ENCODE measurements at regions not wholly inside any gene's neighbourhood (a gene's known extent, or its start where the extent isn't known, plus 50 kb on each side); places are given as distances from the start of the nearest gene placed in this dataset.

- no peak overlapping the region for H3K4me3 ChIP-seq (ENCODE audit: extremely low read depth, insufficient read depth, low read length, poor library complexity, severe bottlenecking)
- WGBS, 2 experiments (ENCODE audit: insufficient coverage in 2 of 2): 87 to 90% methylated on average over 2 to 3 of the region's 8 CpGs
- no peaks in the 10 kb centered on the region for H3K36me3 ChIP-seq (ENCODE audit: control insufficient read depth, insufficient read depth, low read length)
- no peaks in the 10 kb centered on the region for H3K9me3 ChIP-seq (ENCODE audit: control insufficient read depth, low read length)
- H3K4me1 ChIP-seq (ENCODE audit: control insufficient read depth, insufficient read depth, low read length, poor library complexity, severe bottlenecking): no peaks in the 10 kb centered on the region
- no peak overlapping the region for H3K27ac ChIP-seq (ENCODE audit: low read depth, low read length, severe bottlenecking)
Observed at GRCh38 chr15:95825671-95826411, 504.7 kb upstream of the NR2F2 start.

DNA sequence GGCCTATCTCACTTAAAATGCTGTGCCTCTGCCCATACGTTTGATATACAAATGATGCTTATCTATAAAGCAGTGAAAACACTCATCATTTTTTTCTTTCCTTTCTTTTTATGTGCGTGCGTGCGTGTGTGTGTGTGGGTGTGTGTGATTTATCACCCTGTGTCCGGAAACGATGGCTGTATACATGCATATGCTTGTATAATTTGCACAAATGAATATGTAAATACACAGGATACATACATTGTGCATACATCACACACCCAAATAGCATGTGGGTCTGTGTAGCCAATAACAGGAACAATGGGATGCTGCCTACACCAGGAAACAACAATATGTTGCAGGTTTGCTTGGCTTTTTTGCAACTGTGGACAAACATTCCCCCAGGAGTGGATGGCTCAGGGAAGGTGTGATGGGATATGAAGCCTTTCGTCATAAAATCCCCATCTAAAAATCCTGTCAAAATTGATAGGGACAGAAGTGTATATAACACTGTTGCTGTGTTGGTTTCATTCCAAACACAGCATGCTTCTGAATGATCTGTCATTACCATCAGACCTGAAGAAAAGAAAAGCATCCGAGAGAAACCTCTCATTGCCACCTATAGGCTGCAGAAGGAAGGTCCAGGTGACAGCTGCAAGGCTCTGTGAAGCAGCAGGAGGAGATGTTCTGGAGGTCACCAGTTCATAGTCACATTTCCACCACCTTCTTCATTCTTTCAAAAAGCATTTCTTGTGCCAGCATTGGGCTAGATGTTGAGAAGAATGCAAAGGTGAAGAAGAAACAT is 503.9 kb upstream of the NR2F2 start:
- H3K4me3 ChIP-seq (ENCODE audit: extremely low read depth, insufficient read depth, low read length, poor library complexity, severe bottlenecking): no peak overlapping the region
- no peaks in the 10 kb centered on the region for H3K9me3 ChIP-seq (ENCODE audit: control insufficient read depth, low read length)
- no peak overlapping the region for H3K27ac ChIP-seq (ENCODE audit: low read depth, low read length, severe bottlenecking)
- no peaks in the 10 kb centered on the region for H3K4me1 ChIP-seq (ENCODE audit: control insufficient read depth, insufficient read depth, low read length, poor library complexity, severe bottlenecking)
- no CpG with 5 or more reads among the region's 8 CpGs for WGBS, 2 experiments (ENCODE audit: insufficient coverage in 2 of 2)
- no peaks in the 10 kb centered on the region for H3K36me3 ChIP-seq (ENCODE audit: control insufficient read depth, insufficient read depth, low read length)

- no peaks in the 10 kb centered on the region for H3K9me3 ChIP-seq (ENCODE audit: control insufficient read depth, low read length)
- H3K27ac ChIP-seq (ENCODE audit: low read depth, low read length, severe bottlenecking): no peak overlapping the region
- H3K36me3 ChIP-seq (ENCODE audit: control insufficient read depth, insufficient read depth, low read length): no peaks in the 10 kb centered on the region
- no peaks in the 10 kb centered on the region for H3K4me1 ChIP-seq (ENCODE audit: control insufficient read depth, insufficient read depth, low read length, poor library complexity, severe bottlenecking)
- no peak overlapping the region for H3K4me3 ChIP-seq (ENCODE audit: extremely low read depth, insufficient read depth, low read length, poor library complexity, severe bottlenecking)
- WGBS, 2 experiments (ENCODE audit: insufficient coverage in 2 of 2): 76 to 100% methylated on average over 3 of the region's 5 CpGs
Observed at GRCh38 chr15:95829062-95829461, 501.4 kb upstream of the NR2F2 start.

DNA sequence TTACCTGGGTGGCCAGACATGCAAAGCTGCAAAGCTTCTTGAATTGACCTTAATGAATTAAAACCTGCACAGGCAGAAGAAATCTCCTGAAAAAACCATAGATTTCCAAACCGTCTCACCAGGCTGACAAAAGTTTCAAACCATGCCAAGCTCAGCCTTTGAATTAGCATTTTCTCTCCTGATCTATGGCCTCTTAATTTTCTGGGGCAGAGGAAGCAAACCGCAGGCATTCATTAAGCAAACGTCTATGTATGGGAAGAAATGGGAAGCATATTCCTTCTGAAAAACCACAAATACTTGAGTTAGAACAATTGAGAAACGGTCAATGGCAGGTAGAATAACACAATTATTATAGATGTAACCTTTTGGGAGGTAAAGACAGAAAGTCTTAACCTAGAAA is 500.2 kb upstream of the NR2F2 start:
- no peak overlapping the region for H3K27ac ChIP-seq (ENCODE audit: low read depth, low read length, severe bottlenecking)
- no peak overlapping the region for H3K4me3 ChIP-seq (ENCODE audit: extremely low read depth, insufficient read depth, low read length, poor library complexity, severe bottlenecking)
- WGBS, 2 experiments (ENCODE audit: insufficient coverage in 2 of 2): 71 to 100% methylated on average over 1 to 3 of the region's 4 CpGs

DNA sequence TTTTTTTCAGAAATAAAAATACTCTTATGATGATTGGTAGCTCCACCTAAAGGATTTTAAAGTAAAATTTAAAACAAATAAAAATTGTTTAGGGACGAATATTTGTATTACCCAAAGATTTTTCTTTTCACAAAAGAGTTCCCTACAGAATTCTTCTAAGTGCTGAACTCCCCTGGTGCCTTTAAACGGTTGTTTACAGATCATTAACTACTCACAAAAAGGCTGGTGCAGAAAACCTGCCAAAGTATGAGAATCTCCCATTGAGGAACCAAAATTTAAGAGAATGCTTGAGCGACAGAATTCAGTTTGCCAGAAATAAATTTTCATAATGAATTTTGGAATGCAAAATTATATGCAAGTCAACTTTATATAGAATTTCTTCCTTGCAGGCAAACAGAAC is 497.8 kb upstream of the NR2F2 start:
- WGBS, 2 experiments (ENCODE audit: insufficient coverage in 2 of 2): 70% methylated on average over 2 of the region's 3 CpGs; no CpG with 5 or more reads in 1 of the 2 experiments
- H3K4me3 ChIP-seq (ENCODE audit: extremely low read depth, insufficient read depth, low read length, poor library complexity, severe bottlenecking): no peak overlapping the region
- no peaks in the 10 kb centered on the region for H3K4me1 ChIP-seq (ENCODE audit: control insufficient read depth, insufficient read depth, low read length, poor library complexity, severe bottlenecking)
- H3K9me3 ChIP-seq (ENCODE audit: control insufficient read depth, low read length): no peaks in the 10 kb centered on the region
- H3K27ac ChIP-seq (ENCODE audit: low read depth, low read length, severe bottlenecking): no peak overlapping the region
- no peaks in the 10 kb centered on the region for H3K36me3 ChIP-seq (ENCODE audit: control insufficient read depth, insufficient read depth, low read length)

More for the DNA sequence above, 500.2 kb upstream of the NR2F2 start:
- Histone ChIP-seq H3K9me3 (ENCODE audit: control insufficient read depth, low read length) (no peaks in the 10 kb centered on the region), H3K36me3 (ENCODE audit: control insufficient read depth, insufficient read depth, low read length) (no peaks in the 10 kb centered on the region), H3K4me1 (ENCODE audit: control insufficient read depth, insufficient read depth, low read length, poor library complexity, severe bottlenecking) (no peaks in the 10 kb centered on the region)

DNA sequence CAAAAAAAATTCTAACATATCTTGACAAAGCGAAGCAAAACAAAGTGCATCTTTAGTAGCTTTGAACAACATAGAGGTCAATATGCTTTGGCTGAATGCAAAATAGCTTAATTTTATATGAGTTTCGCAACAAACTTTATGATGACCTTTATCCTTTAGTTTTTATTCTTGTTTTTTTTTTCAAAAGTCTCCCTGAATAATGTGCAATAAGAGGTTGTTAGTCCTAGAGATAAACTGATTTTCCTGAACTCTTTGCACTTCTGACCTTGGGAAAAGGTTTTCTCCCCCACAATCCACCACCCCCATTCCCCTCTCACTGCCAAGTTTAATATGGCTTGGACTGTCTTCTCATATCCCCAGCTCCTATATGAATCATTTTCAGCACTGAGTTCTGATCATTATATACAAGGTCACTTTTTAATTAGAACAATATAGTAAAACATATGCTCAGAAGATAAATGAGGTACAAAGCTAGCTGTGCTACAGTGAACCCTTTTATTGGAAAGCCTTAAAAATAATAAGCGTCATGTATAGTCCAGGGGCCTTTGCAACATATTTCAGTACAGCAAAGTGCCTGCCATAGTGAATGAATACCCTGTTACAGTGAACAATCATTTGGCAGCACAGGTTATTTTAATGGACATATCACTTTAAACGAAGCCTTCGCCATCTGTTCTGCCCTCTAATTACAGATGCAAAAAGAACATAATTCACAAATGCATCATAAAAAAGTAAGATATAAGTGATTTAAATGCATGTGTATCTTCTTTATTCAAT is 496.3 kb upstream of the NR2F2 start:
- Histone ChIP-seq H3K36me3 (ENCODE audit: control insufficient read depth, insufficient read depth, low read length) (no peaks in the 10 kb centered on the region), H3K4me3 (ENCODE audit: extremely low read depth, insufficient read depth, low read length, poor library complexity, severe bottlenecking) (no peak overlapping the region)
- WGBS, 2 experiments (ENCODE audit: insufficient coverage in 2 of 2): 88 to 100% methylated on average over 1 of the region's 5 CpGs

DNA sequence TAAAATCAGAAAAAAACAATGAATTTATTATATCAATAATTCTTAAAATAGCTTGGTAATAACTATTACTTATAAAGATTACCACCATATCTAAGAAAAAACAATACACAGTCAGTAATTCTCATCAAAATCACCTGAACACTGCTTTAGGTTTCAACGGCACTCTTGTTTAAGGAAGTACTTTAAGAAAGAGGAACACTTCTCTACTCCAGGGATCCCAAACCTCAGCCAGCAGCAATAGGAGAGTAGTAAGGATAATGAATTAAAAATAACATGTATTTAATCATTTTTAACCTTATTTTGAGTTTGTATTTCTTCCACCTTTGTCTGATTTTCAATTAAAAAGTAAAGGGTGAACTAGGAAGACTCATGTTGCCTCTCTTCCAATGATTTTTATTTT is 494.0 kb upstream of the NR2F2 start:
- H3K9me3 ChIP-seq (ENCODE audit: control insufficient read depth, low read length): no peaks in the 10 kb centered on the region
- no peaks in the 10 kb centered on the region for H3K4me1 ChIP-seq (ENCODE audit: control insufficient read depth, insufficient read depth, low read length, poor library complexity, severe bottlenecking)
- H3K4me3 ChIP-seq (ENCODE audit: extremely low read depth, insufficient read depth, low read length, poor library complexity, severe bottlenecking): no peak overlapping the region
- H3K27ac ChIP-seq (ENCODE audit: low read depth, low read length, severe bottlenecking): no peak overlapping the region
- no peaks in the 10 kb centered on the region for H3K36me3 ChIP-seq (ENCODE audit: control insufficient read depth, insufficient read depth, low read length)
- WGBS, 2 experiments (ENCODE audit: insufficient coverage in 2 of 2): no CpG with 5 or more reads among the region's 1 CpG

More for the DNA sequence above, 496.3 kb upstream of the NR2F2 start:
- Histone ChIP-seq H3K27ac (ENCODE audit: low read depth, low read length, severe bottlenecking) (no peak overlapping the region), H3K4me1 (ENCODE audit: control insufficient read depth, insufficient read depth, low read length, poor library complexity, severe bottlenecking) (no peaks in the 10 kb centered on the region), H3K9me3 (ENCODE audit: control insufficient read depth, low read length) (no peaks in the 10 kb centered on the region)

- WGBS, 2 experiments (ENCODE audit: insufficient coverage in 2 of 2): no CpG with 5 or more reads among the region's 4 CpGs
- H3K27ac ChIP-seq (ENCODE audit: low read depth, low read length, severe bottlenecking): no peak overlapping the region
- no peaks in the 10 kb centered on the region for H3K4me1 ChIP-seq (ENCODE audit: control insufficient read depth, insufficient read depth, low read length, poor library complexity, severe bottlenecking)
- H3K36me3 ChIP-seq (ENCODE audit: control insufficient read depth, insufficient read depth, low read length): no peaks in the 10 kb centered on the region
- H3K9me3 ChIP-seq (ENCODE audit: control insufficient read depth, low read length): no peaks in the 10 kb centered on the region
- H3K4me3 ChIP-seq (ENCODE audit: extremely low read depth, insufficient read depth, low read length, poor library complexity, severe bottlenecking): no peak overlapping the region
Observed at GRCh38 chr15:95837341-95838004, 493.0 kb upstream of the NR2F2 start.

GRCh38 chr15:95839367-95839782 is 491.1 kb upstream of the NR2F2 start:
- Histone ChIP-seq H3K36me3 (ENCODE audit: control insufficient read depth, insufficient read depth, low read length) (no peaks in the 10 kb centered on the region), H3K4me1 (ENCODE audit: control insufficient read depth, insufficient read depth, low read length, poor library complexity, severe bottlenecking) (no peaks in the 10 kb centered on the region), H3K27ac (ENCODE audit: low read depth, low read length, severe bottlenecking) (peak overlapping the region; percentile 47), H3K4me3 (ENCODE audit: extremely low read depth, insufficient read depth, low read length, poor library complexity, severe bottlenecking) (no peak overlapping the region), H3K9me3 (ENCODE audit: control insufficient read depth, low read length) (no peaks in the 10 kb centered on the region)
- WGBS, 2 experiments (ENCODE audit: insufficient coverage in 2 of 2): 71 to 100% methylated on average over 1 to 2 of the region's 2 CpGs

- WGBS, 2 experiments (ENCODE audit: insufficient coverage in 2 of 2): 83 to 93% methylated on average over 1 to 2 of the region's 4 CpGs
- Histone ChIP-seq H3K27ac (ENCODE audit: low read depth, low read length, severe bottlenecking) (peak overlapping the region; percentile 47), H3K36me3 (ENCODE audit: control insufficient read depth, insufficient read depth, low read length) (no peaks in the 10 kb centered on the region), H3K4me3 (ENCODE audit: extremely low read depth, insufficient read depth, low read length, poor library complexity, severe bottlenecking) (no peak overlapping the region), H3K9me3 (ENCODE audit: control insufficient read depth, low read length) (no peaks in the 10 kb centered on the region), H3K4me1 (ENCODE audit: control insufficient read depth, insufficient read depth, low read length, poor library complexity, severe bottlenecking) (no peaks in the 10 kb centered on the region)
Observed at GRCh38 chr15:95840004-95840403, 490.5 kb upstream of the NR2F2 start.
